ENCODE measurements at regions not wholly inside any gene's neighbourhood (a gene's known extent, or its start where the extent isn't known, plus 50 kb on each side); places are given as distances from the start of the nearest gene placed in this dataset.
A peak's percentile ranks its signal among the peaks of the same experiment; 100 is the strongest.

- no peak for DNase-seq
Measured at GRCh38 chr10:104577163-104577562, 63.9 kb upstream of the SORCS3 start.

GRCh38 chr10:104577861-104578521, 63.1 kb upstream of the SORCS3 start:
- no peak for DNase-seq

GRCh38 chr10:104578671-104579070, 62.4 kb upstream of the SORCS3 start:
- no peak for DNase-seq

- DNase-seq = no peak
Measured at GRCh38 chr10:104579136-104579535, 62.0 kb upstream of the SORCS3 start.

- no peak for DNase-seq
Measured at GRCh38 chr10:104580321-104580720, 60.8 kb upstream of the SORCS3 start.

GRCh38 chr10:104580774-104581675, 60.1 kb upstream of the SORCS3 start:
- DNase-seq = peak; percentile 19 to 50

- no peak for DNase-seq
Measured at GRCh38 chr10:104581884-104582601, 59.0 kb upstream of the SORCS3 start.

- DNase-seq = no peak
Measured at GRCh38 chr10:104582602-104582951, 58.5 kb upstream of the SORCS3 start.

- DNase-seq = no peak
Measured at GRCh38 chr10:104582966-104583365, 58.1 kb upstream of the SORCS3 start.

GRCh38 chr10:104584541-104584940, 56.5 kb upstream of the SORCS3 start:
- no peak for DNase-seq

- DNase-seq = no peak
Measured at GRCh38 chr10:104587751-104588150, 53.3 kb upstream of the SORCS3 start.

GRCh38 chr10:104589431-104589830, 51.7 kb upstream of the SORCS3 start:
- DNase-seq = no peak

GRCh38 chr10:104589871-104590270, 51.2 kb upstream of the SORCS3 start:
- DNase-seq = no peak

Data from hippocampal formation (tissue), 2 donors.